HG02571 (cell line): ENCODE measurements at regions not wholly inside any gene's neighbourhood (a gene's known extent, or its start where the extent isn't known, plus 50 kb on each side); places are given as distances from the start of the nearest gene placed in this dataset.
"Not testable (repeated sequence)": the region's sequence is repeated elsewhere in the genome, so short reads cannot be mapped to it uniquely, and the experiment has no call there.

Experiments
- ATAC-seq: cut with Tn5 transposase; IDR thresholded peaks from one replicate; pipeline ENCODE4 v1.9.1; 2021; ENCODE audit warnings: mild to moderate bottlenecking, moderate library complexity; ENCODE audit not compliant: unreplicated experiment

- ATAC-seq = no peak
These were observed 161.5 kb downstream of the NRIP1 start for GRCh38 chr21:14903172-14903865.

- no peak for ATAC-seq
These were observed 163.3 kb downstream of the NRIP1 start for GRCh38 chr21:14901482-14901958.

- ATAC-seq = no peak
These were observed 164.2 kb downstream of the NRIP1 start for GRCh38 chr21:14900611-14901010.

GRCh38 chr21:14900058-14900457, 164.7 kb downstream of the NRIP1 start:
- ATAC-seq = no peak

- no peak for ATAC-seq
These were observed 169.0 kb downstream of the NRIP1 start for GRCh38 chr21:14895792-14896191.

GRCh38 chr21:14890141-14890540, 174.7 kb downstream of the NRIP1 start:
- ATAC-seq = no peak

- no peak for ATAC-seq
These were observed 175.6 kb downstream of the NRIP1 start for GRCh38 chr21:14889080-14889810.

- ATAC-seq = no peak
These were observed 176.6 kb downstream of the NRIP1 start for GRCh38 chr21:14888202-14888601.

- ATAC-seq = no peak
These were observed 178.8 kb downstream of the NRIP1 start for GRCh38 chr21:14886001-14886400.

GRCh38 chr21:14883351-14883750, 181.4 kb downstream of the NRIP1 start:
- ATAC-seq = no peak

- not testable (repeated sequence) for ATAC-seq
These were observed 182.3 kb downstream of the NRIP1 start for GRCh38 chr21:14882545-14882944.

- ATAC-seq = no peak
These were observed 182.8 kb downstream of the NRIP1 start for GRCh38 chr21:14881863-14882499.

- ATAC-seq = no peak
These were observed 183.9 kb downstream of the NRIP1 start for GRCh38 chr21:14880922-14881321.

- ATAC-seq = no peak
These were observed 185.3 kb downstream of the NRIP1 start for GRCh38 chr21:14879458-14879857.

GRCh38 chr21:14878971-14879370, 185.8 kb downstream of the NRIP1 start:
- no peak for ATAC-seq

- no peak for ATAC-seq
These were observed 187.1 kb downstream of the NRIP1 start for GRCh38 chr21:14877581-14878228.

GRCh38 chr21:14876524-14876840, 188.3 kb downstream of the NRIP1 start:
- no peak for ATAC-seq

GRCh38 chr21:14875704-14876523, 188.9 kb downstream of the NRIP1 start:
- ATAC-seq = peak; percentile 69

GRCh38 chr21:14875186-14875585, 189.6 kb downstream of the NRIP1 start:
- no peak for ATAC-seq

GRCh38 chr21:14874379-14874778, 190.4 kb downstream of the NRIP1 start:
- no peak for ATAC-seq

GRCh38 chr21:14871861-14872260, 192.9 kb downstream of the NRIP1 start:
- no peak for ATAC-seq
